Panc1 (cell line): ENCODE measurements at regions not wholly inside any gene's neighbourhood (a gene's known extent, or its start where the extent isn't known, plus 50 kb on each side); places are given as distances from the start of the nearest gene placed in this dataset.

Source experiments
- ATAC-seq: fragments of 200-7000 bp; cut with Tn5 transposase; 2 replicates; pipeline ENCODE4 v1.9.1; 2020; ENCODE audit warnings: mild to moderate bottlenecking, moderate library complexity
- BruUV-seq: library from RNA; stranded (reverse); fragments of 400-500 nt; replicated peaks from 2 replicates; lab custom pipeline; 2021; lab: Mats Ljungman, UMichigan
- CTCF ChIA-PET: fragments of 300-600 bp; sonication (Branson Sonifier 250); formaldehyde crosslinking; loops from one replicate; lab custom pipeline; 2022; ENCODE audit warnings: antibody characterized with exemption; lab: Charles Lee
- POLR2A ChIA-PET: fragments of 300-600 bp; sonication (Branson Sonifier 250); formaldehyde crosslinking; loops from one replicate; lab custom pipeline; 2022; ENCODE audit warnings: antibody characterized with exemption; lab: Charles Lee
- DNase-seq: peaks from one replicate; pipeline ENCODE4 v3.0.0-alpha.2; 2010; ENCODE audit warnings: low read depth, low spot score
- H3K27ac ChIP-seq: 2 replicates; pipeline ENCODE4 v1.5.1; 2011; ENCODE audit warnings: mild to moderate bottlenecking, low read length, inconsistent platforms
- H3K27me3 ChIP-seq: fragments of 200-500 bp; sonication (Bioruptor generic); 2 replicates; pipeline ENCODE4 v1.6.0; 2014; ENCODE audit warnings: low read length, inconsistent platforms; ENCODE audit not compliant: control insufficient read depth, insufficient read depth
- H3K36me3 ChIP-seq: fragments of 200-500 bp; sonication (Bioruptor generic); 2 replicates; pipeline ENCODE4 v1.5.1; 2014; ENCODE audit warnings: inconsistent platforms, mild to moderate bottlenecking, low read length, moderate library complexity; ENCODE audit not compliant: control insufficient read depth, insufficient read depth
- H3K4me1 ChIP-seq: 2 replicates; pipeline ENCODE4 v1.5.1; 2011; ENCODE audit warnings: inconsistent platforms, mild to moderate bottlenecking, low read length, moderate library complexity; ENCODE audit not compliant: control insufficient read depth, insufficient read depth
- H3K4me3 ChIP-seq, 2 experiments: 2 replicates each; pipeline ENCODE4 v1.5.1; 2011 to 2012; ENCODE audit warnings: low read depth in 2 of 2, low read length in 2 of 2, mild to moderate bottlenecking in 2 of 2, inconsistent platforms in 1 of 2, moderate library complexity in 1 of 2
- H3K9me3 ChIP-seq: fragments of 200-500 bp; sonication (Bioruptor generic); 2 replicates; pipeline ENCODE4 v1.5.1; 2014; ENCODE audit warnings: low read depth, mild to moderate bottlenecking, inconsistent platforms, low read length, moderate library complexity; ENCODE audit not compliant: control insufficient read depth, insufficient read depth
- POLR2AphosphoS5 ChIP-seq: IDR thresholded peaks from 2 replicates; pipeline ENCODE4 v1.6.1; 2012; ENCODE audit warnings: mild to moderate bottlenecking, low read depth, low read length, moderate library complexity
- SIN3A ChIP-seq: IDR thresholded peaks from 2 replicates; pipeline ENCODE4 v1.6.1; 2012; ENCODE audit warnings: low read depth, mild to moderate bottlenecking, low read length, moderate library complexity, borderline replicate concordance; ENCODE audit not compliant: insufficient read depth
- TCF7L2 ChIP-seq: IDR thresholded peaks from 2 replicates; pipeline ENCODE4 v1.6.1; 2011; ENCODE audit warnings: mild to moderate bottlenecking, low read depth, low read length, inconsistent platforms
- in situ Hi-C: cut with HindIII; loops from 2 replicates; pipeline ENCODE4 v1.10.0; 2016; ENCODE audit warnings: low sequenced_read_pairs, low pct_unique_long_range_greater_than_20kb
- intact Hi-C: fragments of 100-400 bp; cut with micrococcal nuclease; formaldehyde crosslinking; loops from one replicate; pipeline ENCODE4 v1.10.0; 2022; ENCODE audit not compliant: unreplicated experiment
- TF ChIP-seq, protein P1 (sequence below), 2 experiments: IDR thresholded peaks; 2 replicates each; pipeline ENCODE4 v1.6.1; 2011 to 2012; ENCODE audit warnings: low read depth in 2 of 2, control low read depth in 1 of 2, low read length in 1 of 2, mild to moderate bottlenecking in 1 of 2, moderate library complexity in 1 of 2; ENCODE audit not compliant: insufficient read depth in 1 of 2
- TF ChIP-seq, protein P2 (sequence below): fragments of 450-650 bp; IDR thresholded peaks from 2 replicates; pipeline ENCODE4 v1.5.1; 2017; ENCODE audit warnings: mild to moderate bottlenecking

DNA sequence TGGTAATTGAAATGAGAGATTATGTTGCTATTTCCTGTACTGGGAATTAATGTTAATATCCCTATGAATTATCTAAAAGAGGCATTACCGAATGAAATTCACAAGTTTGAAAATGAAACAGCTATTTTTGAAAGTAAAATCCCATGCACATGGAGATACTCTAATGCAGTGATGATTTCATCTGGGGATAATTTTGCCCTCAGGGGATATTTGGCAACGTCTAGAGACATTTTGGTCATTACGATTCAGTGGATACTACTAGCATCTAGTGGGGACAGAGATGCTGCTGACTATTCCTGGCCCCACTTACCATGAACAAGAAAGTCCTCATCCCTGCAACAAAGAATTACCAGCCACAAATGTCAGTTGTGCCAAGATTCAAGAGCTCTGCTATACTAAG lies 500.9 kb downstream of the EFNA5 start:
- ChIA-PET CTCF (no interaction called here), POLR2A (no interaction called here)
- ATAC-seq (no peak), DNase-seq (no peak)
- H3K27me3 ChIP-seq = no peaks in the 10 kb centered on the region
- no peaks in the 10 kb centered on the region for H3K36me3 ChIP-seq
- peaks cover 13% of the 10 kb centered on the region; the same call in 1 of the 2 replicates for H3K9me3 ChIP-seq
- no peaks in the 10 kb centered on the region for H3K4me1 ChIP-seq
- H3K27ac ChIP-seq = no peak overlapping the region
- BruUV-seq = no TSS peak
- TF ChIP-seq, protein P1, sequence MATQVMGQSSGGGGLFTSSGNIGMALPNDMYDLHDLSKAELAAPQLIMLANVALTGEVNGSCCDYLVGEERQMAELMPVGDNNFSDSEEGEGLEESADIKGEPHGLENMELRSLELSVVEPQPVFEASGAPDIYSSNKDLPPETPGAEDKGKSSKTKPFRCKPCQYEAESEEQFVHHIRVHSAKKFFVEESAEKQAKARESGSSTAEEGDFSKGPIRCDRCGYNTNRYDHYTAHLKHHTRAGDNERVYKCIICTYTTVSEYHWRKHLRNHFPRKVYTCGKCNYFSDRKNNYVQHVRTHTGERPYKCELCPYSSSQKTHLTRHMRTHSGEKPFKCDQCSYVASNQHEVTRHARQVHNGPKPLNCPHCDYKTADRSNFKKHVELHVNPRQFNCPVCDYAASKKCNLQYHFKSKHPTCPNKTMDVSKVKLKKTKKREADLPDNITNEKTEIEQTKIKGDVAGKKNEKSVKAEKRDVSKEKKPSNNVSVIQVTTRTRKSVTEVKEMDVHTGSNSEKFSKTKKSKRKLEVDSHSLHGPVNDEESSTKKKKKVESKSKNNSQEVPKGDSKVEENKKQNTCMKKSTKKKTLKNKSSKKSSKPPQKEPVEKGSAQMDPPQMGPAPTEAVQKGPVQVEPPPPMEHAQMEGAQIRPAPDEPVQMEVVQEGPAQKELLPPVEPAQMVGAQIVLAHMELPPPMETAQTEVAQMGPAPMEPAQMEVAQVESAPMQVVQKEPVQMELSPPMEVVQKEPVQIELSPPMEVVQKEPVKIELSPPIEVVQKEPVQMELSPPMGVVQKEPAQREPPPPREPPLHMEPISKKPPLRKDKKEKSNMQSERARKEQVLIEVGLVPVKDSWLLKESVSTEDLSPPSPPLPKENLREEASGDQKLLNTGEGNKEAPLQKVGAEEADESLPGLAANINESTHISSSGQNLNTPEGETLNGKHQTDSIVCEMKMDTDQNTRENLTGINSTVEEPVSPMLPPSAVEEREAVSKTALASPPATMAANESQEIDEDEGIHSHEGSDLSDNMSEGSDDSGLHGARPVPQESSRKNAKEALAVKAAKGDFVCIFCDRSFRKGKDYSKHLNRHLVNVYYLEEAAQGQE (IDR thresholded peaks at IDR 0.05; ENCODE audit: insufficient read depth in 1 of 2, low read depth in 2 of 2, low read length in 1 of 2) = no peak
- TF ChIP-seq POLR2AphosphoS5 (no peak), SIN3A (no peak), TCF7L2 (no peak)
- TF ChIP-seq, protein P2, sequence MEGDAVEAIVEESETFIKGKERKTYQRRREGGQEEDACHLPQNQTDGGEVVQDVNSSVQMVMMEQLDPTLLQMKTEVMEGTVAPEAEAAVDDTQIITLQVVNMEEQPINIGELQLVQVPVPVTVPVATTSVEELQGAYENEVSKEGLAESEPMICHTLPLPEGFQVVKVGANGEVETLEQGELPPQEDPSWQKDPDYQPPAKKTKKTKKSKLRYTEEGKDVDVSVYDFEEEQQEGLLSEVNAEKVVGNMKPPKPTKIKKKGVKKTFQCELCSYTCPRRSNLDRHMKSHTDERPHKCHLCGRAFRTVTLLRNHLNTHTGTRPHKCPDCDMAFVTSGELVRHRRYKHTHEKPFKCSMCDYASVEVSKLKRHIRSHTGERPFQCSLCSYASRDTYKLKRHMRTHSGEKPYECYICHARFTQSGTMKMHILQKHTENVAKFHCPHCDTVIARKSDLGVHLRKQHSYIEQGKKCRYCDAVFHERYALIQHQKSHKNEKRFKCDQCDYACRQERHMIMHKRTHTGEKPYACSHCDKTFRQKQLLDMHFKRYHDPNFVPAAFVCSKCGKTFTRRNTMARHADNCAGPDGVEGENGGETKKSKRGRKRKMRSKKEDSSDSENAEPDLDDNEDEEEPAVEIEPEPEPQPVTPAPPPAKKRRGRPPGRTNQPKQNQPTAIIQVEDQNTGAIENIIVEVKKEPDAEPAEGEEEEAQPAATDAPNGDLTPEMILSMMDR = no peak
- intact Hi-C loops = no loop called here
- in situ Hi-C loops = no loop called here
- H3K4me3 ChIP-seq = no peak overlapping the region

DNA sequence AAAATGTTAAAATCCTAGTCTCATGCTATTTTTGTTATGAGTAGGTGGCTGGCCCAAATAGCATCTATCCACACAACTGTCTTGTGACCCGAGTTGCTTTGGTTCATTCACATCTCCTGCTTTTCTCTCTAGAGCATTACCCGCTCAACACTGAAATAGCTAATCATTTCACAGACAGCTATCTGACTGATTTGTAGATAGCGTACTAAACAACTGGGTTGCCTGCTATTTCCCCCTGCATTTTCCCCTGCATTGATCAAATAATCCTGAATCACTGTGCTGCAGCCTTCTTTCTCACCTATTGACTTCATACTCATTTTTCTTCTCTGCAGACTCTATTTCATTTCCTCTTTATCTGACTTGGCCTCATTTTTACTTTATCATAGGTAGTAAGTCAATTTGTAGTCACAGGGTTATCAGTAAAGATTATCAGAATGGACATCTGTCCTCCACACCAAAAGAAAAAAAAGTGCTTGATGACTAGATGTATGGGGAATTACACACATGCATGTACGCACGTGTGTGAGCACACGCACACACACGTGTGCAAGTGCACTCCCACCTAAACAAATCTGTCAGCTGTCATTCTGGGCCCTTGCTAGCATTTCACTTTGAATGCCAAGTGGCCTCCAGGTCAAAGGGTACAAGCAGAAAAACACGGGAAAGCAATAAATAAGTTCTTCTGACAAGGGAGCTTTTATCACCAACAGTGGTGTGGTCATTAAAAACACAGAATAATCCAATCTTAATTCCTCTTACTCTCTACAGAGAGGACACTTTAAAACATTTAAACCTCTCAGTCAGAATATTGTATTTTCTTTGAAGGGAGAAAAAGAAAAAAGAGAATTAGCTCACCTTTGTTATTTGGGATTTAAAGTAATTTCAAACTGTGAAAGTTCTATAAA lies 501.6 kb downstream of the EFNA5 start:
- Histone ChIP-seq H3K9me3 (peaks cover 13% of the 10 kb centered on the region; the same call in 1 of the 2 replicates), H3K27ac (no peak overlapping the region), H3K27me3 (no peaks in the 10 kb centered on the region), H3K36me3 (no peaks in the 10 kb centered on the region), H3K4me3 (no peak overlapping the region), H3K4me1 (no peaks in the 10 kb centered on the region)
- intact Hi-C loops (no loop called here), in situ Hi-C loops (no loop called here)
- ChIA-PET POLR2A (no interaction called here), CTCF (interaction anchor here (0.6 kb wide), 1 partner anchor 389 kb away, joined by 5 read pairs; no protein-coding TSS in a partner anchor)
- ATAC-seq (no peak), DNase-seq (no peak)
- TF ChIP-seq, protein P1 (IDR thresholded peaks at IDR 0.05; ENCODE audit: insufficient read depth in 1 of 2, low read depth in 2 of 2, low read length in 1 of 2) = no peak
- BruUV-seq = no TSS peak
